ENCODE measurements at regions not wholly inside any gene's neighbourhood (a gene's known extent, or its start where the extent isn't known, plus 50 kb on each side); places are given as distances from the start of the nearest gene placed in this dataset.

DNA sequence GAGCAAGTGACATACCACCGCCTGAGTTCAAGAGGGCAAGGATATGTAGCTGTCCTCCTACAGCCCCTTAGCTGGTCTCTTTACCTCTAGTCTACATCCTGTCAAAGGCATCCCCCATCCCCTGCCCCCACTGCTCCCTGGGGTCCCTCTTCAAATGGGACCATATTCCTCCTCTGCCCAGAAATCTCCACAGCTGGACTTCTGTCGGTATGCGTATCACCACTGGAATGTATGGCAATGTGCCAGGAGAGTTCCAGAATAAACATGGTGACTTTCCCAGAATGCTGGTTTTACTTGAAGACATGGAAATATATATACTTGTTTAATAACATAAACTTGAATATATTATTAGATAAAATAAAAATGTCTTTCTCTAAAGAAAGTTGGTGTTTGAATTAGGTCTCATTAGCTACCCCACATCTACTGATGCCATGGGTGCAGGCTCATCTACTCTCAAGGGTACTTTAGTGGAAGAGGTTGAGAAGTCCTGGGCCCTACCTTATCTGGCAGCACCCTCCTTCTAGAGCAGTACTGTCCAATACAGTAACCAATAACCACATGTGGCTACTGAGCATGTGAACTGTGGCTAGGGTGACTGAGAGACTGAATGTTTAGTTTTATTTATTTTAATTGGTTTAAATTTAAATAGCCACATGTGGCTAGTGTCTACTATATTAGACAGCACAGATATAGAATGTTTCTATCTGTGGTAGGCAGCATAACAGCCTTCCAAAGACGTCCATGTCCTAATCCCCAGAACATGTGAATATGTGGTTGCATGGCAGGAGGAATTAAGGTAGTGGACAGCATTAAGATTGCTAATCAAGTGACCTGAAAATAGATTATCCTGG lies 181.7 kb upstream of the SLC30A5 start:
- no peak for DNase-seq
- Histone ChIP-seq H3K4me1 (peaks cover 0 to 6% (median 0%) of the 10 kb centered on the region in 4 donors), H3K27me3 (no peaks in the 10 kb centered on the region), H3K36me3 (no peaks in the 10 kb centered on the region), H3K4me3 (no peak overlapping the region), H3K27ac (no peak overlapping the region), H3K9me3 (no peaks in the 10 kb centered on the region)
- intact Hi-C loops (cut with DNase I; ENCODE audit: low total_unique reads) = no loop called here
- TF ChIP-seq, protein P1, sequence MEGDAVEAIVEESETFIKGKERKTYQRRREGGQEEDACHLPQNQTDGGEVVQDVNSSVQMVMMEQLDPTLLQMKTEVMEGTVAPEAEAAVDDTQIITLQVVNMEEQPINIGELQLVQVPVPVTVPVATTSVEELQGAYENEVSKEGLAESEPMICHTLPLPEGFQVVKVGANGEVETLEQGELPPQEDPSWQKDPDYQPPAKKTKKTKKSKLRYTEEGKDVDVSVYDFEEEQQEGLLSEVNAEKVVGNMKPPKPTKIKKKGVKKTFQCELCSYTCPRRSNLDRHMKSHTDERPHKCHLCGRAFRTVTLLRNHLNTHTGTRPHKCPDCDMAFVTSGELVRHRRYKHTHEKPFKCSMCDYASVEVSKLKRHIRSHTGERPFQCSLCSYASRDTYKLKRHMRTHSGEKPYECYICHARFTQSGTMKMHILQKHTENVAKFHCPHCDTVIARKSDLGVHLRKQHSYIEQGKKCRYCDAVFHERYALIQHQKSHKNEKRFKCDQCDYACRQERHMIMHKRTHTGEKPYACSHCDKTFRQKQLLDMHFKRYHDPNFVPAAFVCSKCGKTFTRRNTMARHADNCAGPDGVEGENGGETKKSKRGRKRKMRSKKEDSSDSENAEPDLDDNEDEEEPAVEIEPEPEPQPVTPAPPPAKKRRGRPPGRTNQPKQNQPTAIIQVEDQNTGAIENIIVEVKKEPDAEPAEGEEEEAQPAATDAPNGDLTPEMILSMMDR (IDR thresholded peaks at IDR 0.05) = no peak

DNA sequence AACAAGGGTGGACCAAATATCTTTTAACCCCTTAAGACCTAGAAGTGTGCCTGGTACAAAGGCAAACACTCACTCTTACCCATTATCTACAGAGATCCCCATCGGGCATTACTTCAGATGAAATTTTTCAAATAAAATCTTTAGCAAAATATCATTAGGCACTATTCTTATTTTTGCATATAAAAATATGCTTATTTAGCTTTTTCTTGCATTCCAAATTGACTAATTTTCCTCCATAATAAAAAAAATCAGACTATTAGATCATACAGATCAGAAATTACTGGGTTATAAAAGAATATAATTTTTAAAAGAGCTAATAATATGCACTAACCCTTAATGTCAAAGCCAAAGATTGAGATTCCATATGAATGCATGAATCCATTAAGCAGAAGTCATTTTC lies 178.7 kb upstream of the SLC30A5 start:
- DNase-seq = no peak
- intact Hi-C loops (cut with DNase I; ENCODE audit: low total_unique reads) = no loop called here
- Histone ChIP-seq H3K9me3 (peaks cover 0 to 4% (median 3%) of the 10 kb centered on the region in 3 donors), H3K27ac (no peak overlapping the region), H3K27me3 (no peaks in the 10 kb centered on the region), H3K4me1 (peaks cover 0 to 6% (median 0%) of the 10 kb centered on the region in 4 donors), H3K4me3 (no peak overlapping the region), H3K36me3 (no peaks in the 10 kb centered on the region)
- TF ChIP-seq, protein P1 (IDR thresholded peaks at IDR 0.05) = no peak

DNA sequence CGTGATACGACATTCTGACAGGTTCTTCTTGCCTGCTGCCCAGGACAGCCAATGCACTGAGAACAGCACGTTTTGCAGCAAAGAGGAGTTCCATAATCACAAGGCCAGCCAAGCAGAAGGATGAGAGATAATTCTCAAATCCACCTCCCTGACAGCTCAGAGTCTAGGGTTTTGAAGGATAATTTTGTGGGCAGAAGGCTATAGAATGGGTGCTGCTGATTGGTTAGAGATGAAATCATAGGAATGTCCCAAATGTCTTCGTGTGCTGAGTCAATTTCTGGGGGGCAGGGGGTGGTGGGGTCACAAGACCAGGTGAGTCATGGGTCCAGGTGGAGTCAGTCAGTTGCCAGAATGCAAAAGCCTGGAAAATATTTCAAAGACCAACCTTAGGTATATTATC lies 175.5 kb upstream of the SLC30A5 start:
- no peaks in the 10 kb centered on the region for H3K4me1 ChIP-seq
- H3K4me3 ChIP-seq = no peak overlapping the region
- no peak for DNase-seq
- no peak overlapping the region for H3K27ac ChIP-seq
- H3K9me3 ChIP-seq = peaks cover 0 to 4% (median 3%) of the 10 kb centered on the region in 3 donors
- intact Hi-C loops (cut with DNase I; ENCODE audit: low total_unique reads) = no loop called here
- TF ChIP-seq, protein P1 (IDR thresholded peaks at IDR 0.05) = no peak
- H3K27me3 ChIP-seq = no peaks in the 10 kb centered on the region
- no peaks in the 10 kb centered on the region for H3K36me3 ChIP-seq

DNA sequence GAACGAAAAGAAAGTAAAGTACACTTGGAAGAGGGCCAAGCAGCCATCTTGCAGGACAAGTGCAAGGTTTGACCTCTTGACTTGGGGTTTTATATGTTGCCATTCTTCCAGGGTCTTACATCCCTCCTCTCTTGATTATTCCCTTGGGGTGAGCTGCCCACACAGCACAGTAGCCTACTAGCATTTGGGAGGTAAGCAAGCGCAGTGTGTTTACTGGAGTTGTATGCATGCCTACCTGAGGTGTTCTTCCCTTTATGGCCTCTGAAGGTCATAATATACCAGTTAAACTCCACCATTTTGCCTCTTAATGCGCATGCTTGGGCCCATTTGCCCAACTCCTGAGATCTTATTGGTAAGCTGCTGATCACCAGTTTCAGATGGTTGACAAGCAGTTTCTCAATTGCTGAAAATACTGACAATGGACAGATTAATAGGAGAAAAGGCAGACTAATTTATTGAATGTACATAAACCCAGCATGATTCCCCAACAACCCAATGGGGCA lies 173.8 kb upstream of the SLC30A5 start:
- no peak overlapping the region for H3K27ac ChIP-seq
- DNase-seq = no peak
- no peaks in the 10 kb centered on the region for H3K36me3 ChIP-seq
- peaks cover 0 to 14% (median 6%) of the 10 kb centered on the region in 4 donors for H3K4me1 ChIP-seq
- peaks cover 0 to 4% (median 3%) of the 10 kb centered on the region in 3 donors for H3K9me3 ChIP-seq
- no peak overlapping the region for H3K4me3 ChIP-seq
- intact Hi-C loops (cut with DNase I; ENCODE audit: low total_unique reads) = no loop called here
- H3K27me3 ChIP-seq = no peaks in the 10 kb centered on the region
- TF ChIP-seq, protein P1 (IDR thresholded peaks at IDR 0.05) = no peak

DNA sequence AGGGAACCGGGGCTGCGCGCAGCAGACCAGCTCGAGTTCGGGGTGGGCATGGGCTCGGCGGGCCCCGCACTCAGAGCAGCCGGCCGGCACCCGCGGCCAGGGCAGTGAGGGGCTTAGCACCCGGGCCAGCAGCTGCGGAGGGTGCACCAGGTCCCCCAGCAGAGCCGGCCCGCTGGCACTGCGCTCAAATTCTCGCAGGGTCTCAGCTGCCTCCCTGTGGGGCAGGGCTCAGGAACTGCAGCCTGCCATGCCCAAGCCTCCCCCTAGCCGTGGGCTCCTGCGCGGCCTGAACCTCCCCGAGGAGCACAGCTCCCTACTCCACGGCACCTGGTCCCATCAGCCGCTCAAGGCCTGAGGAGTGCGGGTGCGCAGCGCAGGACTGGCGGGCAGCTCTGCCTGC lies 172.9 kb upstream of the SLC30A5 start:
- Histone ChIP-seq H3K27ac (no peak overlapping the region), H3K36me3 (no peaks in the 10 kb centered on the region), H3K4me1 (peaks cover 0 to 14% (median 6%) of the 10 kb centered on the region in 4 donors), H3K9me3 (peaks cover 0 to 4% (median 3%) of the 10 kb centered on the region in 3 donors), H3K27me3 (no peaks in the 10 kb centered on the region), H3K4me3 (no peak overlapping the region)
- no peak for DNase-seq
- TF ChIP-seq, protein P1 (IDR thresholded peaks at IDR 0.05) = no peak
- intact Hi-C loops (cut with DNase I; ENCODE audit: low total_unique reads) = no loop called here
